Mammary epithelial cell (primary cell): ENCODE measurements at regions not wholly inside any gene's neighbourhood (a gene's known extent, or its start where the extent isn't known, plus 50 kb on each side); places are given as distances from the start of the nearest gene placed in this dataset.

Source experiments
- EZH2 ChIP-seq: IDR thresholded peaks from 2 replicates; pipeline ENCODE4 v1.6.1; 2012; ENCODE audit warnings: low read length, inconsistent platforms, borderline replicate concordance
- TF ChIP-seq, protein P1 (sequence below), 2 donors: IDR thresholded peaks in 1 of 2; conservative IDR thresholded peaks in 1 of 2; 2 replicates each; pipeline ENCODE4 v1.5.1; 2011 to 2012; ENCODE audit warnings: inconsistent platforms in 2 of 2, low read length in 2 of 2, mild to moderate bottlenecking in 2 of 2, control low read depth in 1 of 2, low read depth in 1 of 2; ENCODE audit not compliant: insufficient read depth in 1 of 2; ENCODE audit errors: extremely low read depth in 1 of 2

DNA sequence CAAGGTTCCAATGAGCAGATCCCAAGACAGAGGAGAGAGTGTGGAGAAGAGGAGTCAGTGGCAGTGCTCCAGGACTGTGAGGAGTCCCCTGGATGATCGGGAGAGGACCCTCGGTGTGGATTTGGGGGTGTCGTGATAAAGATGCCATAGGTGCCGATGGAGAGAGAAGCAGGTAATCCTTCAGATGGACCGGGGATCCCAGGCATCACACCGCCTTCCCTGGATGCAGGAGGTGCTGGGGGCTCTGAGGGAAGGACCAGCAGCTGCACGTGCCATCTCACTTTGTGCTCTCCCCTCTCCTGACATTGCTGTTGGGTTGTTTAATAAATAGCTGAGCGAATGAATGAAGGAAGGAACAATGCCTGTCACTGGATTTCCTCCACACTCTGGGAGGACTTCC lies 744.1 kb downstream of the BRD1 start:
- TF ChIP-seq, protein P1, sequence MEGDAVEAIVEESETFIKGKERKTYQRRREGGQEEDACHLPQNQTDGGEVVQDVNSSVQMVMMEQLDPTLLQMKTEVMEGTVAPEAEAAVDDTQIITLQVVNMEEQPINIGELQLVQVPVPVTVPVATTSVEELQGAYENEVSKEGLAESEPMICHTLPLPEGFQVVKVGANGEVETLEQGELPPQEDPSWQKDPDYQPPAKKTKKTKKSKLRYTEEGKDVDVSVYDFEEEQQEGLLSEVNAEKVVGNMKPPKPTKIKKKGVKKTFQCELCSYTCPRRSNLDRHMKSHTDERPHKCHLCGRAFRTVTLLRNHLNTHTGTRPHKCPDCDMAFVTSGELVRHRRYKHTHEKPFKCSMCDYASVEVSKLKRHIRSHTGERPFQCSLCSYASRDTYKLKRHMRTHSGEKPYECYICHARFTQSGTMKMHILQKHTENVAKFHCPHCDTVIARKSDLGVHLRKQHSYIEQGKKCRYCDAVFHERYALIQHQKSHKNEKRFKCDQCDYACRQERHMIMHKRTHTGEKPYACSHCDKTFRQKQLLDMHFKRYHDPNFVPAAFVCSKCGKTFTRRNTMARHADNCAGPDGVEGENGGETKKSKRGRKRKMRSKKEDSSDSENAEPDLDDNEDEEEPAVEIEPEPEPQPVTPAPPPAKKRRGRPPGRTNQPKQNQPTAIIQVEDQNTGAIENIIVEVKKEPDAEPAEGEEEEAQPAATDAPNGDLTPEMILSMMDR (conservative IDR thresholded peaks at IDR 0.05 in 1 of 2, IDR thresholded peaks at IDR 0.05 in 1 of 2; ENCODE audit: extremely low read depth in 1 of 2, insufficient read depth in 1 of 2, low read depth in 1 of 2, low read length in 2 of 2) = no peak
- no peak for TF ChIP-seq EZH2
